ENCODE measurements at regions not wholly inside any gene's neighbourhood (a gene's known extent, or its start where the extent isn't known, plus 50 kb on each side); places are given as distances from the start of the nearest gene placed in this dataset.

GRCh38 chr4:18536428-18536827 is 514.9 kb upstream of the LCORL start:
- TF ChIP-seq CTCF (IDR thresholded peaks at IDR 0.05 in 4 of 5, conservative IDR thresholded peaks at IDR 0.05 in 1 of 5) = no peak
- no peak for TF ChIP-seq POLR2A (IDR thresholded peaks at IDR 0.05)

Data from gastrocnemius medialis (tissue), 4 donors.